ENCODE measurements at regions not wholly inside any gene's neighbourhood (a gene's known extent, or its start where the extent isn't known, plus 50 kb on each side); places are given as distances from the start of the nearest gene placed in this dataset.

DNA sequence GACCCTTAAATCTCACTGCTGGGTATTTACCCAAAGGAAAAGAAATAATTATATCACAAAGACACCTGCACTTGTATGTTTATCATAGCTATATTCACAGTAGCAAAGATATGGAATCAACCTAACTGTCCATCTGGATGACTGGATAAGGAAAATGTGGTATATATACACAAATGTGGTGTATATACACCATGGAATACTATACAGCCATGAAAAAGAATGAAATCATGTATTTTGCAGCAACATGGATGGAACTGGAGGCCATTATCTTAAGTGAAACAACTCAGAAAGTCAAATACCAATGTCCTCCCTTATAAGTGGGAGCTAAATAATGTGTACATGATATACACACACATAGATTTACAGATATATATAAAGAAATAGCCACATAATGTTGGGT is 168.2 kb downstream of the SH2D4B start:
- H3K4me3 ChIP-seq (ENCODE audit: low read depth, poor library complexity, severe bottlenecking) = no peak overlapping the region
- no peak for DNase-seq (ENCODE audit: low spot score in 2 of 2)
- intact Hi-C loops (cut with DNase I; ENCODE audit: low total_unique reads) = no loop called here
- no peak for TF ChIP-seq CTCF (IDR thresholded peaks at IDR 0.05)
- no peak for TF ChIP-seq POLR2A (IDR thresholded peaks at IDR 0.05)

DNA sequence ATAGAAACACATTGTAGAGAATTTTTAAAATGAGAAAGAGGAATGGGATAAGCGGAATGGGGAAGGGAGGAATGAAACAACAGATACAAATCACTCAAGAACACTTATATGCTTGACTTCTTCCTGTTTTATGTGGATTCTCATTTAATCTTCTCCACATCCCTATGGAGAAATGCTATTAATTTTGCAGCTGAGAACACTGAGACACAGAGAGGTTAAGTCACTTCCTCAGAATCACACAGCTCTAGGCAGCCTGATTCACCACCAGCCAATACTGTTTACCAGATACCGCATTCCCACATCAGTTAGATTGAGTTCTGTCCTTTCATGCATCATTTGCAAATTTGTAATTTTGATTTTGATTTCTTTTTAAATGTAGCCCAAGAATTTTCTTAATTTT is 170.5 kb downstream of the SH2D4B start:
- TF ChIP-seq POLR2A (IDR thresholded peaks at IDR 0.05) = no peak
- no peak for TF ChIP-seq CTCF (IDR thresholded peaks at IDR 0.05)
- no peak for DNase-seq (ENCODE audit: low spot score in 2 of 2)
- no peak overlapping the region for H3K4me3 ChIP-seq (ENCODE audit: low read depth, poor library complexity, severe bottlenecking)
- intact Hi-C loops (cut with DNase I; ENCODE audit: low total_unique reads) = no loop called here
- 93 to 95% methylated on average over 2 of the region's 2 CpGs for WGBS, 2 donors

- TF ChIP-seq CTCF (IDR thresholded peaks at IDR 0.05) (no peak), POLR2A (IDR thresholded peaks at IDR 0.05) (no peak)
- WGBS, 2 donors = 88 to 90% methylated on average over 1 of the region's 1 CpG
- intact Hi-C loops (cut with DNase I; ENCODE audit: low total_unique reads) = no loop called here
- no peak overlapping the region for H3K4me3 ChIP-seq (ENCODE audit: low read depth, poor library complexity, severe bottlenecking)
- no peak for DNase-seq (ENCODE audit: low spot score in 2 of 2)
Measured at GRCh38 chr10:80708808-80709207, 171.1 kb downstream of the SH2D4B start.

DNA sequence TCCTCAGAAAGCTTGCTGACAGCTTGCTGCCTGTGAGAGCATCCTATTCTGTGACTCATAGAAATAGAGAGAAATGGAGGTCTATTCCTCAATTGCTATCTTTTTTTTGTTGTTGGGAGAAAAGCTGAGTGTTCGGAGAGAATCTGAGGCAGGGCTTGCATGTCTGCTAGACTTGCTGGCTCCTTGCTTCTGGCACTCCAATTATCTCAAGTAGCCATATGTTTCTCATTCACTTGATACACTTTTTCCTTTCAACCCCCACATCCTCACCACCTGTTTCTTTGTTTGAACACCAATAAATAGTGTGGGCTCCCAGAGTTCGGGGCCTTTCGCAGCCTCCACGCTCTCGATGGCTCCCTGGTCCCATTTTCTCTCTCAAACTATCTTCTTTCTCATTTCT is 172.2 kb downstream of the SH2D4B start:
- TF ChIP-seq POLR2A (IDR thresholded peaks at IDR 0.05) = no peak
- no peak for DNase-seq (ENCODE audit: low spot score in 2 of 2)
- intact Hi-C loops (cut with DNase I; ENCODE audit: low total_unique reads) = no loop called here
- WGBS, 2 donors = 86 to 87% methylated on average over 5 of the region's 5 CpGs
- no peak overlapping the region for H3K4me3 ChIP-seq (ENCODE audit: low read depth, poor library complexity, severe bottlenecking)

DNA sequence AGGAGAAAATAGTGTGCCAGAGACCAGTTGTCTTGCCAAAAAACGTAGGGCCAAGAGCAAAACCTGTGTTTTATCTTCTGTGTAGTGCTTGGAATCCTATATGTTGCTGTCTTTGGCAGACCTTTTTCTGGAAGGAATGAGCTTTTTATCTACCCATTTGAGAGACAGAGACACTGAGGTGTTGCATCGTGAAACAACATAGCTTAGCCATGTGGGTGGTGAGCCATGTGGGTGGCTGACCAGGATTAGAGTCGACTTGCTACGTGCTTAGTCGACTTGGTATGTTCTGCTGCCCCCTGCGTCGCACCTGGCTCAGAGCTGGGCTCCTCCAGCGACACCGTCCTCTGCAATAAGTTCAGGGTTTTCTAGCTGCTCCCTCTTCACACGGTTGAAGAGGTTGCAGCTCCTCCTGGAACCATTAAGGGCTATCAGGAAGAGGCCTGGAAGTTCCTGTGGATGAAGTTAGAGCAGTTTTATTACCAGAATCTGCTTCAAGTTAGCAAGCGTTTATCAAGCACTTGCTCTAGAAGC is 175.8 kb downstream of the SH2D4B start:
- H3K4me3 ChIP-seq (ENCODE audit: low read depth, poor library complexity, severe bottlenecking) = no peak overlapping the region
- intact Hi-C loops (cut with DNase I; ENCODE audit: low total_unique reads) = no loop called here
- TF ChIP-seq CTCF (IDR thresholded peaks at IDR 0.05) (no peak), POLR2A (IDR thresholded peaks at IDR 0.05) (no peak)
- no peak for DNase-seq (ENCODE audit: low spot score in 2 of 2)
- 66 to 70% methylated on average over 11 of the region's 11 CpGs for WGBS, 2 donors

DNA sequence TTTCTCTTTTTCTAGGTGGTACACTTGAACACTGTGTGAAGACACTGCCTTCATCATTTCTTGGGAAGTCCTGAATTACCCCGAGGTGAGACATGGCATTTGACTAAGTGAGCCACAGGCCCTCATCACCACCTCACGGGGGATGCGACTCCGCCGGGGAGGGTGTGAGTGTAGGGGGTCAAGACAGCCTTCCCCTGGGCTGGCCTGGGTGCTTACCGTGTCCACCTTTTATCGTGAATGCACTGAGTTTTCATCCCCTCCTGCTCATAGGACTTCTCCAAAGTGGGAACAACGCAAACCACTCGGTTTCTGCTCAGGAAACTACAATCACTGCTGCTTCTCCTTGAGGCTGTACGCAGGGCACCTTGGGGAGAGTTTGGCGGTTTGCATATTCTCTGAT is 176.9 kb downstream of the SH2D4B start:
- no peak for TF ChIP-seq CTCF (IDR thresholded peaks at IDR 0.05)
- no peak for TF ChIP-seq POLR2A (IDR thresholded peaks at IDR 0.05)
- intact Hi-C loops (cut with DNase I; ENCODE audit: low total_unique reads) = no loop called here
- peak in 1 of 2 donors; percentile 73 for DNase-seq (ENCODE audit: low spot score in 2 of 2)
- H3K4me3 ChIP-seq (ENCODE audit: low read depth, poor library complexity, severe bottlenecking) = no peak overlapping the region
- 95 to 97% methylated on average over 11 of the region's 11 CpGs for WGBS, 2 donors

All from lower leg skin (tissue), 4 donors.